WTC11 (cell line): ENCODE measurements at regions not wholly inside any gene's neighbourhood (a gene's known extent, or its start where the extent isn't known, plus 50 kb on each side); places are given as distances from the start of the nearest gene placed in this dataset.

ENCODE experiments used
- CBFB ChIP-seq: sonication (generic); formaldehyde crosslinking; IDR thresholded peaks from 2 replicates; pipeline ENCODE4 v1.8.1; 2022; ENCODE audit warnings: mild to moderate bottlenecking, low read depth, missing genetic modification reagents
- CTCF ChIP-seq: fragments of 200-600 bp; IDR thresholded peaks from 2 replicates; pipeline ENCODE4 v1.8.0; 2022; ENCODE audit warnings: antibody characterized with exemption
- ETV6 ChIP-seq: sonication (generic); formaldehyde crosslinking; IDR thresholded peaks from 2 replicates; pipeline ENCODE4 v1.8.1; 2022; ENCODE audit warnings: mild to moderate bottlenecking, missing genetic modification reagents
- MAX ChIP-seq: sonication (generic); formaldehyde crosslinking; IDR thresholded peaks from 2 replicates; pipeline ENCODE4 v1.8.0; 2022; ENCODE audit warnings: mild to moderate bottlenecking, missing genetic modification reagents
- MLX ChIP-seq: sonication (generic); formaldehyde crosslinking; IDR thresholded peaks from 2 replicates; pipeline ENCODE4 v1.8.1; 2023; ENCODE audit warnings: mild to moderate bottlenecking, missing genetic modification reagents, moderate library complexity
- NFYB ChIP-seq: sonication (generic); formaldehyde crosslinking; conservative IDR thresholded peaks from 2 replicates; pipeline ENCODE4 v1.8.0; 2022; ENCODE audit warnings: low read depth, missing genetic modification reagents
- RELA ChIP-seq: sonication (generic); formaldehyde crosslinking; IDR thresholded peaks from 2 replicates; pipeline ENCODE4 v1.8.1; 2022; ENCODE audit warnings: missing genetic modification reagents, mild to moderate bottlenecking, borderline replicate concordance
- SMAD4 ChIP-seq: sonication (generic); formaldehyde crosslinking; IDR thresholded peaks from 2 replicates; pipeline ENCODE4 v1.8.0; 2022; ENCODE audit warnings: mild to moderate bottlenecking, missing genetic modification reagents
- SP1 ChIP-seq: sonication (generic); formaldehyde crosslinking; conservative IDR thresholded peaks from 2 replicates; pipeline ENCODE4 v1.8.1; 2022; ENCODE audit warnings: missing genetic modification reagents
- USF1 ChIP-seq: sonication (generic); formaldehyde crosslinking; IDR thresholded peaks from 2 replicates; pipeline ENCODE4 v1.8.0; 2022; ENCODE audit warnings: mild to moderate bottlenecking, missing genetic modification reagents
- ZNF138 ChIP-seq: sonication (generic); formaldehyde crosslinking; conservative IDR thresholded peaks from 2 replicates; pipeline ENCODE4 v1.8.1; 2022; ENCODE audit warnings: mild to moderate bottlenecking, moderate library complexity, missing genetic modification reagents
- TF ChIP-seq, protein P1 (sequence below): sonication (generic); formaldehyde crosslinking; IDR thresholded peaks from 2 replicates; pipeline ENCODE4 v1.8.1; 2022; ENCODE audit warnings: low read depth, mild to moderate bottlenecking, moderate library complexity, missing genetic modification reagents, borderline replicate concordance
- TF ChIP-seq, protein P2 (sequence below): sonication (generic); formaldehyde crosslinking; IDR thresholded peaks from 2 replicates; pipeline ENCODE4 v1.8.1; 2022; ENCODE audit warnings: missing genetic modification reagents, borderline replicate concordance
- TF ChIP-seq, protein P3 (sequence below): sonication (generic); formaldehyde crosslinking; conservative IDR thresholded peaks from 2 replicates; pipeline ENCODE4 v1.8.1; 2022; ENCODE audit warnings: mild to moderate bottlenecking, missing genetic modification reagents

GRCh38 chr10:28139138-28139537 is 140.3 kb upstream of the ODAD2 start:
- TF ChIP-seq CTCF = no peak
- TF ChIP-seq NFYB (CRISPR knock-in tag) = no peak
- no peak for TF ChIP-seq SMAD4
- TF ChIP-seq, protein P1, sequence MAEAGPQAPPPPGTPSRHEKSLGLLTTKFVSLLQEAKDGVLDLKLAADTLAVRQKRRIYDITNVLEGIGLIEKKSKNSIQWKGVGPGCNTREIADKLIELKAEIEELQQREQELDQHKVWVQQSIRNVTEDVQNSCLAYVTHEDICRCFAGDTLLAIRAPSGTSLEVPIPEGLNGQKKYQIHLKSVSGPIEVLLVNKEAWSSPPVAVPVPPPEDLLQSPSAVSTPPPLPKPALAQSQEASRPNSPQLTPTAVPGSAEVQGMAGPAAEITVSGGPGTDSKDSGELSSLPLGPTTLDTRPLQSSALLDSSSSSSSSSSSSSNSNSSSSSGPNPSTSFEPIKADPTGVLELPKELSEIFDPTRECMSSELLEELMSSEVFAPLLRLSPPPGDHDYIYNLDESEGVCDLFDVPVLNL = no peak
- TF ChIP-seq ZNF138 = no peak
- no peak for TF ChIP-seq MAX (CRISPR knock-in tag)
- TF ChIP-seq, protein P2, sequence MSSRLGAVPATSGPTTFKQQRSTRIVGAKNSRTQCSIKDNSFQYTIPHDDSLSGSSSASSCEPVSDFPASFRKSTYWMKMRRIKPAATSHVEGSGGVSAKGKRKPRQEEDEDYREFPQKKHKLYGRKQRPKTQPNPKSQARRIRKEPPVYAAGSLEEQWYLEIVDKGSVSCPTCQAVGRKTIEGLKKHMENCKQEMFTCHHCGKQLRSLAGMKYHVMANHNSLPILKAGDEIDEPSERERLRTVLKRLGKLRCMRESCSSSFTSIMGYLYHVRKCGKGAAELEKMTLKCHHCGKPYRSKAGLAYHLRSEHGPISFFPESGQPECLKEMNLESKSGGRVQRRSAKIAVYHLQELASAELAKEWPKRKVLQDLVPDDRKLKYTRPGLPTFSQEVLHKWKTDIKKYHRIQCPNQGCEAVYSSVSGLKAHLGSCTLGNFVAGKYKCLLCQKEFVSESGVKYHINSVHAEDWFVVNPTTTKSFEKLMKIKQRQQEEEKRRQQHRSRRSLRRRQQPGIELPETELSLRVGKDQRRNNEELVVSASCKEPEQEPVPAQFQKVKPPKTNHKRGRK = no peak
- no peak for TF ChIP-seq CBFB (CRISPR knock-in tag)
- TF ChIP-seq MLX (CRISPR knock-in tag) = no peak
- TF ChIP-seq, protein P3, sequence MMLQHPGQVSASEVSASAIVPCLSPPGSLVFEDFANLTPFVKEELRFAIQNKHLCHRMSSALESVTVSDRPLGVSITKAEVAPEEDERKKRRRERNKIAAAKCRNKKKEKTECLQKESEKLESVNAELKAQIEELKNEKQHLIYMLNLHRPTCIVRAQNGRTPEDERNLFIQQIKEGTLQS = no peak
- no peak for TF ChIP-seq ETV6 (CRISPR knock-in tag)
- TF ChIP-seq SP1 (CRISPR knock-in tag) = no peak
- no peak for TF ChIP-seq USF1 (CRISPR knock-in tag)
- TF ChIP-seq RELA (CRISPR knock-in tag) = no peak
